GM23338 (cell line): ENCODE measurements at regions not wholly inside any gene's neighbourhood (a gene's known extent, or its start where the extent isn't known, plus 50 kb on each side); places are given as distances from the start of the nearest gene placed in this dataset.
A peak's percentile ranks its signal among the peaks of the same experiment; 100 is the strongest.

ENCODE experiments used
- ATAC-seq: fragments of 200-7000 bp; cut with Tn5 transposase; 3 replicates; pipeline ENCODE4 v1.9.1; 2020
- DNase-seq: peaks from one replicate; pipeline ENCODE4 v3.0.0-alpha.2; 2015; ENCODE audit warnings: low spot score
- H2AFZ ChIP-seq: fragments of 200-600 bp; sonication (generic); 2 replicates; pipeline ENCODE4 v1.8.0; 2016; ENCODE audit warnings: antibody characterized with exemption, mild to moderate bottlenecking, moderate library complexity
- H3F3A ChIP-seq: fragments of 200-600 bp; sonication (generic); replicated peaks from 2 replicates; pipeline ENCODE4 v1.8.0; 2017; ENCODE audit warnings: antibody characterized with exemption, mixed run types, low read depth
- H3K27ac ChIP-seq: fragments of 200-600 bp; sonication (generic); 2 replicates; pipeline ENCODE4 v1.6.1; 2016; ENCODE audit warnings: low read depth
- H3K27me3 ChIP-seq: fragments of 200-600 bp; sonication (generic); 2 replicates; pipeline ENCODE4 v1.8.0; 2016; ENCODE audit warnings: mild to moderate bottlenecking, mixed run types, moderate library complexity; ENCODE audit not compliant: insufficient read depth
- H3K36me3 ChIP-seq: fragments of 200-600 bp; sonication (generic); 2 replicates; pipeline ENCODE4 v1.8.0; 2016; ENCODE audit warnings: mild to moderate bottlenecking; ENCODE audit not compliant: insufficient read depth
- H3K4me1 ChIP-seq: fragments of 200-600 bp; sonication (generic); 2 replicates; pipeline ENCODE4 v1.8.0; 2016; ENCODE audit warnings: mild to moderate bottlenecking, moderate library complexity; ENCODE audit not compliant: insufficient read depth
- H3K4me2 ChIP-seq: fragments of 200-600 bp; sonication (generic); 2 replicates; pipeline ENCODE4 v1.7.1; 2017; ENCODE audit warnings: mixed run types
- H3K4me3 ChIP-seq: fragments of 200-600 bp; sonication (generic); 2 replicates; pipeline ENCODE4 v1.6.1; 2016; ENCODE audit warnings: mixed run types
- H3K79me2 ChIP-seq: fragments of 200-600 bp; sonication (generic); replicated peaks from 2 replicates; pipeline ENCODE4 v1.8.0; 2017; ENCODE audit warnings: mild to moderate bottlenecking; ENCODE audit not compliant: insufficient read depth
- H3K9me2 ChIP-seq: fragments of 200-600 bp; sonication (generic); 2 replicates; pipeline ENCODE4 v1.8.0; 2017; ENCODE audit not compliant: insufficient read depth
- H4K20me1 ChIP-seq: fragments of 200-600 bp; sonication (generic); replicated peaks from 2 replicates; pipeline ENCODE4 v1.8.0; 2017; ENCODE audit warnings: mild to moderate bottlenecking; ENCODE audit not compliant: insufficient read depth
- H3K27ac Mint-ChIP-seq: 2 replicates; pipeline ENCODE4 v1.8.0; 2020; ENCODE audit warnings: inconsistent platforms, mild to moderate bottlenecking, moderate library complexity, mixed read lengths
- H3K27me3 Mint-ChIP-seq: 3 replicates; pipeline ENCODE4 v1.8.0; 2022; ENCODE audit warnings: low read depth, mild to moderate bottlenecking, moderate library complexity, mixed read lengths, inconsistent platforms; ENCODE audit not compliant: insufficient read depth, poor library complexity
- H3K36me3 Mint-ChIP-seq: 3 replicates; pipeline ENCODE4 v1.8.0; 2021; ENCODE audit warnings: low read depth, mild to moderate bottlenecking, inconsistent platforms, moderate library complexity, mixed read lengths
- H3K4me1 Mint-ChIP-seq: 3 replicates; pipeline ENCODE4 v1.8.0; 2020; ENCODE audit warnings: mild to moderate bottlenecking, inconsistent platforms, mixed read lengths
- H3K4me3 Mint-ChIP-seq: 3 replicates; pipeline ENCODE4 v1.8.0; 2021; ENCODE audit warnings: moderate library complexity, mild to moderate bottlenecking, inconsistent platforms, mixed read lengths
- H3K9me3 Mint-ChIP-seq: 3 replicates; pipeline ENCODE4 v1.8.0; 2020; ENCODE audit warnings: moderate library complexity, mild to moderate bottlenecking, inconsistent platforms, mixed read lengths
- CREB1 ChIP-seq: fragments of 250-450 bp; sonication (Bioruptor Pico); IDR thresholded peaks from 2 replicates; pipeline ENCODE4 v1.5.0; 2020; ENCODE audit warnings: low read depth, mild to moderate bottlenecking, moderate library complexity
- EZH2 ChIP-seq: fragments of 200-600 bp; sonication (generic); IDR thresholded peaks from one replicate; pipeline ENCODE4 v1.8.0; 2017; ENCODE audit warnings: antibody characterized with exemption, mild to moderate bottlenecking, low read depth; ENCODE audit not compliant: unreplicated experiment
- EZH2phosphoT487 ChIP-seq: fragments of 200-600 bp; sonication (generic); IDR thresholded peaks from one replicate; pipeline ENCODE4 v1.8.1; 2018; ENCODE audit warnings: antibody characterized with exemption; ENCODE audit not compliant: unreplicated experiment
- NANOG ChIP-seq: IDR thresholded peaks from 2 replicates; pipeline ENCODE4 v1.6.1; 2016; ENCODE audit warnings: antibody characterized with exemption, borderline replicate concordance
- POLR2AphosphoS5 ChIP-seq: IDR thresholded peaks from 2 replicates; pipeline ENCODE4 v1.6.1; 2016; ENCODE audit warnings: antibody characterized with exemption, low read depth
- STAT1 ChIP-seq: IDR thresholded peaks from one replicate; pipeline ENCODE4 v1.6.1; 2016; ENCODE audit warnings: antibody characterized with exemption; ENCODE audit not compliant: unreplicated experiment
- ZNF331 ChIP-seq: fragments of 250-450 bp; sonication (Bioruptor Pico); IDR thresholded peaks from 2 replicates; pipeline ENCODE4 v1.5.0; 2020; ENCODE audit warnings: low read depth, mild to moderate bottlenecking, moderate library complexity
- TF ChIP-seq, protein P1 (sequence below): IDR thresholded peaks from one replicate; pipeline ENCODE4 v1.6.1; 2018; ENCODE audit warnings: antibody characterized with exemption; ENCODE audit not compliant: unreplicated experiment
- TF ChIP-seq, protein P2 (sequence below): IDR thresholded peaks from 2 replicates; pipeline ENCODE4 v1.6.1; 2016; ENCODE audit warnings: antibody characterized with exemption
- TF ChIP-seq, protein P3 (sequence below): fragments of 250-450 bp; sonication (Bioruptor Pico); IDR thresholded peaks from 2 replicates; pipeline ENCODE4 v1.5.0; 2020; ENCODE audit warnings: mild to moderate bottlenecking, moderate library complexity

DNA sequence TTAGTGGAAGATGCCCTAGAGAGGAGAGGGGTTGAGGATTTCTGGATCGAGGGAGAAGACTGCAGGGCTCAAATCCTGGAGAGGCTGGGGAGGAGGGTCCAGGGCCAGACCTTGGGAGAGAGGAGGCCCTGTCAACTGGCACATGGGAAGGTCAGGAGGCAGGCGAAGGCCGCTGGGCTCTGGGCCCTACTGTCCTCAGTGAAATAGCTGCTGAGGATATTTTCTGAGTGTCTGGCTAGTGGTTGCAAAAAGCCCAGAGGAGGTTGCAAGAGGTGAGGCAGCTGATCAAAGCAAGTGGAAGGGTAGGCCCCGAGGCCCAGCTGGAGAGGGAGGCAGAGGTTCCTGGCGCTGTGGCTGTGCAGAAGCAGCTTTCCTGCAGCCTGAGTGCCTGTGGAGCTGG lies 103.4 kb upstream of the MLN start (continued):
- TF ChIP-seq, protein P1, sequence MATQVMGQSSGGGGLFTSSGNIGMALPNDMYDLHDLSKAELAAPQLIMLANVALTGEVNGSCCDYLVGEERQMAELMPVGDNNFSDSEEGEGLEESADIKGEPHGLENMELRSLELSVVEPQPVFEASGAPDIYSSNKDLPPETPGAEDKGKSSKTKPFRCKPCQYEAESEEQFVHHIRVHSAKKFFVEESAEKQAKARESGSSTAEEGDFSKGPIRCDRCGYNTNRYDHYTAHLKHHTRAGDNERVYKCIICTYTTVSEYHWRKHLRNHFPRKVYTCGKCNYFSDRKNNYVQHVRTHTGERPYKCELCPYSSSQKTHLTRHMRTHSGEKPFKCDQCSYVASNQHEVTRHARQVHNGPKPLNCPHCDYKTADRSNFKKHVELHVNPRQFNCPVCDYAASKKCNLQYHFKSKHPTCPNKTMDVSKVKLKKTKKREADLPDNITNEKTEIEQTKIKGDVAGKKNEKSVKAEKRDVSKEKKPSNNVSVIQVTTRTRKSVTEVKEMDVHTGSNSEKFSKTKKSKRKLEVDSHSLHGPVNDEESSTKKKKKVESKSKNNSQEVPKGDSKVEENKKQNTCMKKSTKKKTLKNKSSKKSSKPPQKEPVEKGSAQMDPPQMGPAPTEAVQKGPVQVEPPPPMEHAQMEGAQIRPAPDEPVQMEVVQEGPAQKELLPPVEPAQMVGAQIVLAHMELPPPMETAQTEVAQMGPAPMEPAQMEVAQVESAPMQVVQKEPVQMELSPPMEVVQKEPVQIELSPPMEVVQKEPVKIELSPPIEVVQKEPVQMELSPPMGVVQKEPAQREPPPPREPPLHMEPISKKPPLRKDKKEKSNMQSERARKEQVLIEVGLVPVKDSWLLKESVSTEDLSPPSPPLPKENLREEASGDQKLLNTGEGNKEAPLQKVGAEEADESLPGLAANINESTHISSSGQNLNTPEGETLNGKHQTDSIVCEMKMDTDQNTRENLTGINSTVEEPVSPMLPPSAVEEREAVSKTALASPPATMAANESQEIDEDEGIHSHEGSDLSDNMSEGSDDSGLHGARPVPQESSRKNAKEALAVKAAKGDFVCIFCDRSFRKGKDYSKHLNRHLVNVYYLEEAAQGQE: no peak
- no peak for TF ChIP-seq NANOG
- no peak for TF ChIP-seq CREB1 (CRISPR knock-in tag)

DNA sequence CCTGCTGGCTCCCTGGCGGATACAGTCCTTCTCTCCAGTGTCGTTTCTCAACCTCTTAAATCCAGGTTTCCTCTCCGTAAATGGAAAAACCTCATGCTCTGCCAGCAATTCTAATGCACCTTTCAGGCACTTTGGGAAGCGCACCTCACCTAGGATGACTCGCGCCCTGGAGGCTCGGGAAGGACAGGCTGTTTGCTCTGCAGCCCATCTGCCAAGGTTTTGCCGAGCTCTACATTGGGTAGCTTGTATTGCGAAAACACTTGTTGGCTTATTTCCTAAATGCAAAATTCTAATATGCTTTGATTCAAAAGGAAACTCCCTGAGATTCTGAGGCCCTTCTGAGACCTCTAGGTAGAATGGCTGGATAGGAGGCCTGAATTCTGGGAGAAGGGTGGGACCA lies 102.6 kb upstream of the MLN start:
- Mint-ChIP-seq H3K36me3 (no peaks in the 10 kb centered on the region), H3K4me3 (no peak overlapping the region), H3K27ac (no peak overlapping the region), H3K27me3 (peaks cover 13% of the 10 kb centered on the region), H3K9me3 (no peaks in the 10 kb centered on the region; the same call in 1 of the 3 replicates), H3K4me1 (peaks cover 17% of the 10 kb centered on the region)
- no peaks in the 10 kb centered on the region; the same call in 1 of the 2 replicates for H3K9me2 ChIP-seq
- ATAC-seq (no peak), DNase-seq (no peak)
- H3K27me3 ChIP-seq: no peaks in the 10 kb centered on the region
- no peak overlapping the region for H3K27ac ChIP-seq
- peak overlapping the region; percentile 18; the same call in 1 of the 2 replicates for H2AFZ ChIP-seq
- H3K36me3 ChIP-seq: no peaks in the 10 kb centered on the region
- H3K79me2 ChIP-seq: no peaks in the 10 kb centered on the region
- no peak overlapping the region for H3K4me3 ChIP-seq
- no peaks in the 10 kb centered on the region for H3F3A ChIP-seq
- no peak overlapping the region for H3K4me2 ChIP-seq
- no peaks in the 10 kb centered on the region for H3K4me1 ChIP-seq
- no peaks in the 10 kb centered on the region for H4K20me1 ChIP-seq
- TF ChIP-seq NANOG: no peak
- no peak for TF ChIP-seq EZH2
- TF ChIP-seq, protein P1: no peak
- TF ChIP-seq, protein P2, sequence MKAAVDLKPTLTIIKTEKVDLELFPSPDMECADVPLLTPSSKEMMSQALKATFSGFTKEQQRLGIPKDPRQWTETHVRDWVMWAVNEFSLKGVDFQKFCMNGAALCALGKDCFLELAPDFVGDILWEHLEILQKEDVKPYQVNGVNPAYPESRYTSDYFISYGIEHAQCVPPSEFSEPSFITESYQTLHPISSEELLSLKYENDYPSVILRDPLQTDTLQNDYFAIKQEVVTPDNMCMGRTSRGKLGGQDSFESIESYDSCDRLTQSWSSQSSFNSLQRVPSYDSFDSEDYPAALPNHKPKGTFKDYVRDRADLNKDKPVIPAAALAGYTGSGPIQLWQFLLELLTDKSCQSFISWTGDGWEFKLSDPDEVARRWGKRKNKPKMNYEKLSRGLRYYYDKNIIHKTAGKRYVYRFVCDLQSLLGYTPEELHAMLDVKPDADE: no peak
- TF ChIP-seq EZH2phosphoT487: no peak
- TF ChIP-seq ZNF331 (CRISPR knock-in tag): no peak
- TF ChIP-seq POLR2AphosphoS5: no peak
- TF ChIP-seq, protein P3, sequence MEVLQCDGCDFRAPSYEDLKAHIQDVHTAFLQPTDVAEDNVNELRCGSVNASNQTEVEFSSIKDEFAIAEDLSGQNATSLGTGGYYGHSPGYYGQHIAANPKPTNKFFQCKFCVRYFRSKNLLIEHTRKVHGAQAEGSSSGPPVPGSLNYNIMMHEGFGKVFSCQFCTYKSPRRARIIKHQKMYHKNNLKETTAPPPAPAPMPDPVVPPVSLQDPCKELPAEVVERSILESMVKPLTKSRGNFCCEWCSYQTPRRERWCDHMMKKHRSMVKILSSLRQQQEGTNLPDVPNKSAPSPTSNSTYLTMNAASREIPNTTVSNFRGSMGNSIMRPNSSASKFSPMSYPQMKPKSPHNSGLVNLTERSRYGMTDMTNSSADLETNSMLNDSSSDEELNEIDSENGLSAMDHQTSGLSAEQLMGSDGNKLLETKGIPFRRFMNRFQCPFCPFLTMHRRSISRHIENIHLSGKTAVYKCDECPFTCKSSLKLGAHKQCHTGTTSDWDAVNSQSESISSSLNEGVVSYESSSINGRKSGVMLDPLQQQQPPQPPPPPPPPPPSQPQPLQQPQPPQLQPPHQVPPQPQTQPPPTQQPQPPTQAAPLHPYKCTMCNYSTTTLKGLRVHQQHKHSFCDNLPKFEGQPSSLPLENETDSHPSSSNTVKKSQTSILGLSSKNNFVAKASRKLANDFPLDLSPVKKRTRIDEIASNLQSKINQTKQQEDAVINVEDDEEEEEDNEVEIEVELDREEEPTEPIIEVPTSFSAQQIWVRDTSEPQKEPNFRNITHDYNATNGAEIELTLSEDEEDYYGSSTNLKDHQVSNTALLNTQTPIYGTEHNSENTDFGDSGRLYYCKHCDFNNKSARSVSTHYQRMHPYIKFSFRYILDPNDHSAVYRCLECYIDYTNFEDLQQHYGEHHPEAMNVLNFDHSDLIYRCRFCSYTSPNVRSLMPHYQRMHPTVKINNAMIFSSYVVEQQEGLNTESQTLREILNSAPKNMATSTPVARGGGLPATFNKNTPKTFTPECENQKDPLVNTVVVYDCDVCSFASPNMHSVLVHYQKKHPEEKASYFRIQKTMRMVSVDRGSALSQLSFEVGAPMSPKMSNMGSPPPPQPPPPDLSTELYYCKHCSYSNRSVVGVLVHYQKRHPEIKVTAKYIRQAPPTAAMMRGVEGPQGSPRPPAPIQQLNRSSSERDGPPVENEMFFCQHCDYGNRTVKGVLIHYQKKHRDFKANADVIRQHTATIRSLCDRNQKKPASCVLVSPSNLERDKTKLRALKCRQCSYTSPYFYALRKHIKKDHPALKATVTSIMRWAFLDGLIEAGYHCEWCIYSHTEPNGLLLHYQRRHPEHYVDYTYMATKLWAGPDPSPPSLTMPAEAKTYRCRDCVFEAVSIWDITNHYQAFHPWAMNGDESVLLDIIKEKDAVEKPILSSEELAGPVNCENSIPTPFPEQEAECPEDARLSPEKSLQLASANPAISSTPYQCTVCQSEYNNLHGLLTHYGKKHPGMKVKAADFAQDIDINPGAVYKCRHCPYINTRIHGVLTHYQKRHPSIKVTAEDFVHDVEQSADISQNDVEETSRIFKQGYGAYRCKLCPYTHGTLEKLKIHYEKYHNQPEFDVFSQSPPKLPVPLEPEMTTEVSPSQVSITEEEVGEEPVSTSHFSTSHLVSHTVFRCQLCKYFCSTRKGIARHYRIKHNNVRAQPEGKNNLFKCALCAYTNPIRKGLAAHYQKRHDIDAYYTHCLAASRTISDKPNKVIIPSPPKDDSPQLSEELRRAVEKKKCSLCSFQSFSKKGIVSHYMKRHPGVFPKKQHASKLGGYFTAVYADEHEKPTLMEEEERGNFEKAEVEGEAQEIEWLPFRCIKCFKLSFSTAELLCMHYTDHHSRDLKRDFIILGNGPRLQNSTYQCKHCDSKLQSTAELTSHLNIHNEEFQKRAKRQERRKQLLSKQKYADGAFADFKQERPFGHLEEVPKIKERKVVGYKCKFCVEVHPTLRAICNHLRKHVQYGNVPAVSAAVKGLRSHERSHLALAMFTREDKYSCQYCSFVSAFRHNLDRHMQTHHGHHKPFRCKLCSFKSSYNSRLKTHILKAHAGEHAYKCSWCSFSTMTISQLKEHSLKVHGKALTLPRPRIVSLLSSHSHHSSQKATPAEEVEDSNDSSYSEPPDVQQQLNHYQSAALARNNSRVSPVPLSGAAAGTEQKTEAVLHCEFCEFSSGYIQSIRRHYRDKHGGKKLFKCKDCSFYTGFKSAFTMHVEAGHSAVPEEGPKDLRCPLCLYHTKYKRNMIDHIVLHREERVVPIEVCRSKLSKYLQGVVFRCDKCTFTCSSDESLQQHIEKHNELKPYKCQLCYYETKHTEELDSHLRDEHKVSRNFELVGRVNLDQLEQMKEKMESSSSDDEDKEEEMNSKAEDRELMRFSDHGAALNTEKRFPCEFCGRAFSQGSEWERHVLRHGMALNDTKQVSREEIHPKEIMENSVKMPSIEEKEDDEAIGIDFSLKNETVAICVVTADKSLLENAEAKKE (CRISPR knock-in tag): no peak
- TF ChIP-seq STAT1: no peak
- TF ChIP-seq CREB1 (CRISPR knock-in tag): no peak
